Right lobe of liver (tissue), 6 donors: ENCODE measurements at regions not wholly inside any gene's neighbourhood (a gene's known extent, or its start where the extent isn't known, plus 50 kb on each side); places are given as distances from the start of the nearest gene placed in this dataset.

Experiments
- ATAC-seq, 4 donors: fragments of 200-7000 bp; cut with Tn5 transposase; one replicate each; pipeline ENCODE4 v1.9.1; 2020; ENCODE audit warnings: mild to moderate bottlenecking in 4 of 4, moderate library complexity in 4 of 4
- DNase-seq, 3 donors: peaks; one replicate each; pipeline ENCODE4 v3.0.0-alpha.2; 2020
- H3K27ac ChIP-seq, 3 donors: fragments of 200-600 bp; one replicate each; pipeline ENCODE4 v1.8.0; 2022
- H3K27me3 ChIP-seq, 2 donors: fragments of 200-600 bp; one replicate each; pipeline ENCODE4 v1.8.0; 2022
- H3K36me3 ChIP-seq, 4 donors: fragments of 200-600 bp; sonication (generic) in 1 of 4; one replicate each; pipeline versions ENCODE4 v1.5.1 to v1.8.0; 2017 to 2022; ENCODE audit warnings: control low read depth in 1 of 4
- H3K4me1 ChIP-seq, 4 donors: fragments of 200-600 bp; sonication (generic) in 1 of 4; one replicate each; pipeline versions ENCODE4 v1.5.1 to v1.8.0; 2017 to 2022; ENCODE audit warnings: control low read depth in 1 of 4
- H3K4me3 ChIP-seq, 3 donors: fragments of 200-600 bp; one replicate each; pipeline ENCODE4 v1.8.0; 2022
- H3K9me3 ChIP-seq, 4 donors: fragments of 200-600 bp; sonication (generic) in 1 of 4; one replicate each; pipeline versions ENCODE4 v1.5.1 to v1.8.0; 2017 to 2022; ENCODE audit warnings: control low read depth in 1 of 4
- POLR2A ChIP-seq: fragments of 450-650 bp; IDR thresholded peaks from one replicate; pipeline ENCODE4 v1.6.1; 2017; ENCODE audit warnings: antibody characterized with exemption, mild to moderate bottlenecking
- WGBS: methylation state at CpG from one replicate; pipeline ENCODE4 v1.1.6; 2018; ENCODE audit warnings: low coverage, low lambda C conversion rate; ENCODE audit not compliant: insufficient coverage; ENCODE audit errors: missing lambda C conversion rate; 5-methylcytosine and 5-hydroxymethylcytosine counted together
- intact Hi-C, 2 donors: fragments of 100-400 bp; cut with DNase I; formaldehyde crosslinking; loops; one replicate each; pipeline versions ENCODE4 v1.11.2 to v1.14.1; 2022
- TF ChIP-seq, protein P1 (sequence below), 4 donors: fragments of 200-600 bp in 3 of 4; fragments of 450-650 bp in 1 of 4; IDR thresholded peaks; one replicate each; pipeline versions ENCODE4 v1.5.1 to v1.8.0; 2016 to 2022; ENCODE audit warnings: antibody characterized with exemption in 4 of 4, mild to moderate bottlenecking in 2 of 4
- donor health status: DM: no; HTN: yes; CAD: no.
- donor health status: DM: no; HTN: no; CAD: no.
- donor health status: DM: no; HTN: no; CAD: no.
- donor health status: DM: no; HTN: yes; CAD: no.
- donor health status: DM: no; HTN: yes; CAD: no.

GRCh38 chr1:221887758-221888157 lies 145.9 kb upstream of the DUSP10 start:
- TF ChIP-seq POLR2A = no peak
- TF ChIP-seq, protein P1, sequence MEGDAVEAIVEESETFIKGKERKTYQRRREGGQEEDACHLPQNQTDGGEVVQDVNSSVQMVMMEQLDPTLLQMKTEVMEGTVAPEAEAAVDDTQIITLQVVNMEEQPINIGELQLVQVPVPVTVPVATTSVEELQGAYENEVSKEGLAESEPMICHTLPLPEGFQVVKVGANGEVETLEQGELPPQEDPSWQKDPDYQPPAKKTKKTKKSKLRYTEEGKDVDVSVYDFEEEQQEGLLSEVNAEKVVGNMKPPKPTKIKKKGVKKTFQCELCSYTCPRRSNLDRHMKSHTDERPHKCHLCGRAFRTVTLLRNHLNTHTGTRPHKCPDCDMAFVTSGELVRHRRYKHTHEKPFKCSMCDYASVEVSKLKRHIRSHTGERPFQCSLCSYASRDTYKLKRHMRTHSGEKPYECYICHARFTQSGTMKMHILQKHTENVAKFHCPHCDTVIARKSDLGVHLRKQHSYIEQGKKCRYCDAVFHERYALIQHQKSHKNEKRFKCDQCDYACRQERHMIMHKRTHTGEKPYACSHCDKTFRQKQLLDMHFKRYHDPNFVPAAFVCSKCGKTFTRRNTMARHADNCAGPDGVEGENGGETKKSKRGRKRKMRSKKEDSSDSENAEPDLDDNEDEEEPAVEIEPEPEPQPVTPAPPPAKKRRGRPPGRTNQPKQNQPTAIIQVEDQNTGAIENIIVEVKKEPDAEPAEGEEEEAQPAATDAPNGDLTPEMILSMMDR (IDR thresholded peaks at IDR 0.05) = no peak
- ATAC-seq (no peak), DNase-seq (no peak)
- H3K4me3 ChIP-seq = no peak overlapping the region
- no peaks in the 10 kb centered on the region for H3K9me3 ChIP-seq
- H3K27me3 ChIP-seq = no peaks in the 10 kb centered on the region
- no peaks in the 10 kb centered on the region for H3K4me1 ChIP-seq
- WGBS = 95% methylated on average over 2 of the region's 2 CpGs
- intact Hi-C loops = no loop called here
- no peak overlapping the region for H3K27ac ChIP-seq
- no peaks in the 10 kb centered on the region for H3K36me3 ChIP-seq

GRCh38 chr1:221887415-221887746 lies 145.5 kb upstream of the DUSP10 start:
- Histone ChIP-seq H3K4me3 (no peak overlapping the region), H3K27ac (no peak overlapping the region), H3K27me3 (no peaks in the 10 kb centered on the region), H3K4me1 (no peaks in the 10 kb centered on the region), H3K9me3 (no peaks in the 10 kb centered on the region), H3K36me3 (no peaks in the 10 kb centered on the region)
- TF ChIP-seq, protein P1 (IDR thresholded peaks at IDR 0.05) = no peak
- TF ChIP-seq POLR2A = no peak
- intact Hi-C loops = no loop called here
- no peak for ATAC-seq
- 96% methylated on average over 3 of the region's 3 CpGs for WGBS
- no peak for DNase-seq

DNA sequence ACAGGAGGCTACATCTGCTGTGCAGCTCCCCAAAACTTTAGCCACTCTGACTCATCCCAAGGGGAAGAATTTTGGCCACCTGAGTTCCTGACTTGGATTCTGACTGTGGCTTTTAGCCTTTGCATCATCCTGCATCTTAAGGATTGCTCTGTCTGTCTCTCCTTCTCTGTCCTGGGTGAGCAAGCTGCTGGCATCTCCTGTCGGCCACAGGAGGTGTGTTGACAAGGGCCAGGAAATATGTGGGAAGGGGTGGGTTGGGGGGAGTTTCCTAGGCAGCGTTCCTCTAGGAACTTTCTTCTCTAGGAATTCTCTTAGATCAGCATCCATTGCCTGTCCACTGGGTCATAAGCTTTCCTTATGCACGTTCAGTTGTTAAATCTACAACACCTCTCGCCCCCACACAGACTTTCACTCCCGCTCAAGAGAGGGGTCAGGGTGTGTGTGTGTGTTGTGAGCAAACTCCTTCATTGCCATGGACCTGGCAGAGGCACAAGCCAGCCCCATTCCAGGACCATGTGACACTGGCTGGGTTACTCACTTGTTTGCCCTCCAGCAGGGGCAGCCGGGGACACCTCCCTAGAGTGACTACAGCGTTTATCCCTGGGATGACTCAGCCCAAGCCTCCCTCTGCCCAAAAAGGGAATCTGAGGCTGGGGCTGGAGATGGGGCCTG lies 145.0 kb upstream of the DUSP10 start:
- DNase-seq (peak; percentile 56 to 83 (median 82)), ATAC-seq (peak; percentile 95 to 99 (median 96))
- H3K4me3 ChIP-seq = no peak overlapping the region
- H3K9me3 ChIP-seq = no peaks in the 10 kb centered on the region
- no peaks in the 10 kb centered on the region for H3K4me1 ChIP-seq
- H3K27ac ChIP-seq = no peak overlapping the region
- no peaks in the 10 kb centered on the region for H3K36me3 ChIP-seq
- TF ChIP-seq, protein P1 (IDR thresholded peaks at IDR 0.05) = no peak
- intact Hi-C loops = no loop called here
- no peaks in the 10 kb centered on the region for H3K27me3 ChIP-seq
- no CpG with 5 or more reads among the region's 7 CpGs for WGBS

- no peak for TF ChIP-seq POLR2A
- TF ChIP-seq, protein P1 (IDR thresholded peaks at IDR 0.05) = no peak
- intact Hi-C loops = no loop called here
- Histone ChIP-seq H3K36me3 (no peaks in the 10 kb centered on the region), H3K4me3 (no peak overlapping the region), H3K9me3 (no peaks in the 10 kb centered on the region), H3K4me1 (no peaks in the 10 kb centered on the region), H3K27me3 (no peaks in the 10 kb centered on the region), H3K27ac (no peak overlapping the region)
- DNase-seq = no peak
- 91% methylated on average over 2 of the region's 2 CpGs for WGBS
- no peak for ATAC-seq
These were observed 144.4 kb upstream of the DUSP10 start for GRCh38 chr1:221886311-221886710.

- no peak overlapping the region for H3K4me3 ChIP-seq
- no peaks in the 10 kb centered on the region for H3K27me3 ChIP-seq
- no peak for ATAC-seq
- no peaks in the 10 kb centered on the region for H3K36me3 ChIP-seq
- no peak overlapping the region for H3K27ac ChIP-seq
- TF ChIP-seq POLR2A = no peak
- TF ChIP-seq, protein P1 (IDR thresholded peaks at IDR 0.05) = no peak
- no peak for DNase-seq
- H3K9me3 ChIP-seq = no peaks in the 10 kb centered on the region
- WGBS = 90% methylated on average over 3 of the region's 3 CpGs
- H3K4me1 ChIP-seq = no peaks in the 10 kb centered on the region
- intact Hi-C loops = no loop called here
These were observed 142.9 kb upstream of the DUSP10 start for GRCh38 chr1:221884821-221885220.
